Heart left ventricle (tissue), 16 donors: ENCODE measurements at regions not wholly inside any gene's neighbourhood (a gene's known extent, or its start where the extent isn't known, plus 50 kb on each side); places are given as distances from the start of the nearest gene placed in this dataset.
A peak's percentile ranks its signal among the peaks of the same experiment; 100 is the strongest.

Experiments
- ATAC-seq, 4 donors: fragments of 200-7000 bp; cut with Tn5 transposase; one replicate each; pipeline ENCODE4 v1.9.1; 2020 to 2022; ENCODE audit warnings: moderate library complexity in 4 of 4, mild to moderate bottlenecking in 3 of 4, moderate number of reproducible peaks in 1 of 4
- DNase-seq, 5 donors: peaks; one replicate each; pipeline ENCODE4 v3.0.0-alpha.2; 2020
- H3K27ac ChIP-seq, 12 donors: fragments of 200-600 bp; sonication (generic) in 4 of 12; one replicate each; pipeline versions ENCODE4 v1.5.0 to v1.8.0; 2016 to 2022; ENCODE audit warnings: mild to moderate bottlenecking in 2 of 12
- H3K27me3 ChIP-seq, 9 donors: fragments of 200-600 bp; sonication (generic) in 2 of 9; one replicate each; pipeline versions ENCODE4 v1.5.1 to v1.8.0; 2016 to 2022; ENCODE audit warnings: mild to moderate bottlenecking in 3 of 9
- H3K36me3 ChIP-seq, 9 donors: fragments of 200-600 bp; sonication (generic) in 2 of 9; one replicate each; pipeline versions ENCODE4 v1.5.0 to v1.8.0; 2018 to 2022; ENCODE audit warnings: mild to moderate bottlenecking in 2 of 9
- H3K4me1 ChIP-seq, 12 donors: fragments of 200-600 bp; sonication (generic) in 4 of 12; one replicate each; pipeline versions ENCODE4 v1.5.0 to v1.8.0; 2016 to 2022; ENCODE audit warnings: mild to moderate bottlenecking in 3 of 12
- H3K4me3 ChIP-seq, 12 donors: fragments of 200-600 bp; sonication (generic) in 4 of 12; one replicate each; pipeline versions ENCODE4 v1.5.0 to v1.8.0; 2017 to 2022; ENCODE audit warnings: mild to moderate bottlenecking in 9 of 12, moderate library complexity in 4 of 12
- H3K9me3 ChIP-seq, 12 donors: fragments of 200-600 bp; sonication (generic) in 4 of 12; one replicate each; pipeline versions ENCODE4 v1.5.0 to v1.8.0; 2016 to 2022; ENCODE audit warnings: mild to moderate bottlenecking in 1 of 12
- CTCF ChIP-seq, 12 donors: fragments of 200-600 bp; sonication (generic) in 4 of 12; IDR thresholded peaks; one replicate each; pipeline versions ENCODE4 v1.5.0 to v1.8.0; 2018 to 2022; ENCODE audit warnings: antibody characterized with exemption in 12 of 12, mild to moderate bottlenecking in 5 of 12
- POLR2A ChIP-seq, 2 donors: fragments of 450-650 bp; IDR thresholded peaks; one replicate each; pipeline ENCODE4 v1.6.1; 2017; ENCODE audit warnings: antibody characterized with exemption in 2 of 2, mild to moderate bottlenecking in 2 of 2, moderate library complexity in 2 of 2
- WGBS, 4 donors: extraction: QIAGEN DNeasy Blood & Tissue Kit in 2 of 4; methylation state at CpG; one replicate each; pipeline versions ENCODE4 v1.1.5 to v1.1.7; 2013 to 2018; 5-methylcytosine and 5-hydroxymethylcytosine counted together
- intact Hi-C, 10 donors: fragments of 100-400 bp; cut with DNase I; formaldehyde crosslinking; loops; one replicate each; pipeline versions ENCODE4 v1.11.1 to v1.14.2; 2022
- donor health status: ischemic (EF 13 %, LVEDD 7.1; RV severe dilation, severe dysfunction).
- donor health status: healthy with polysubstance abuse.
- donor health status: DM: no; HTN: yes; CAD: no.
- donor health status: DM: no; HTN: no; CAD: no.
- donor health status: ischemic (EF 25% LVEDD 6.9; RV normal size, moderate dysfunction).
- donor health status: ischemic (EF 25% LVEDD 5.7; RV mildly dilated, moderate dysfunction).
- donor health status: healthy.
- donor health status: DM: yes; HTN: yes; CAD: no.
- donor health status: ischemic (EF 35%, LVEDD 5.7; RV mildly dilated, moderate dysfunction).
- donor health status: nonischemic (EF 11% LVEDD 7.7; RV severe dilation, severe dysfunction).
- donor health status: DM: yes; HTN: yes; CAD: no.
- donor health status: PGD.
- donor health status: ischemic (EF 29% LVEDD 5.4; RV normal size, mild dysfunction).
- donor health status: nonischemic (EF 23%, LVEDD 6.1; RV moderate dilation, normal function).

DNA sequence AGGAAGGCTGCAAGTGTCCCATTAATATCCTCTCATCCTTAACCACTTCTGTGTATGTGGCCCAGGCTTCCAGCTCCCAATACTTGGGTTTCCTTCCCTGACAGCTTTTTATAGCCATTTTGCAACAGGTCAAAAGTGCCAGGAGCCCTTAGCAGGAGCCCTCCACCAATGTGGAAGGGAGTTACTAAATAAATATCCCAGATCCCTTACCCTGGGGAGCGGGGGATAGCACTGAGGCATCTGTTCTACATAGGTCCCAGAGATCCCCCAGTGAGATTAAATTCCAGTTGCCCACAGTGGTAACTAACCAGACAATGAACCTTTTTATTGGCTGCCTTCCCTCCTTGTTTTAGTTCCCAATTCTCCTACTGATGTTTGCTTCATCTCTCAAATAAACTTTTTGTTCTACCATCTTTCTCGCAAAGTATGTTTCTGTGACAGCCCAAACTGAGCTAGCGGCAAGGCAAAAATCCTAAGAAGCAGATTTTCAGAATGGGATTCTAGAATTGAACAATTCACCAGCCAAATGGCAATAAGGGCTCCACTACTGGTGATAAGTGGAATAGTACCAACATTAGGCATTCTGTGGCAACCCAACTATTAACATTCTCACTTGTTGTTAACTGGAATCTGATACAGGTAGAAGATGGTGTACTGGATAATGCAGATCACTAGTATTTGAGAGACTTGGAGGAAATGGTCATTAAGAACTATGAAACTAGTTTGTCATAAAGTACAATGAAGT is 83.9 kb upstream of the MAPRE2 start:
- peak overlapping the region in 11 of 12 donors; percentile 5 to 66 (median 49) for H3K27ac ChIP-seq
- ATAC-seq (peak in 3 of 4 donors; percentile 52 to 65 (median 53)), DNase-seq (peak in 2 of 5 donors; percentile 18 to 35)
- H3K36me3 ChIP-seq: no peaks in the 10 kb centered on the region
- no peak overlapping the region for H3K4me3 ChIP-seq
- H3K27me3 ChIP-seq: no peaks in the 10 kb centered on the region
- TF ChIP-seq CTCF (IDR thresholded peaks at IDR 0.05): no peak
- TF ChIP-seq POLR2A (IDR thresholded peaks at IDR 0.05): no peak
- intact Hi-C loops: no loop called here
- H3K4me1 ChIP-seq: peaks cover 0 to 15% (median 3%) of the 10 kb centered on the region in 12 donors
- H3K9me3 ChIP-seq: peaks cover 0 to 3% (median 0%) of the 10 kb centered on the region in 12 donors
- WGBS, 4 donors: 60 to 83% (median 71%) methylated on average over 3 of the region's 3 CpGs

- peak overlapping the region in 6 of 12 donors; percentile 40 to 66 (median 56) for H3K27ac ChIP-seq
- ATAC-seq: no peak
- no peaks in the 10 kb centered on the region for H3K27me3 ChIP-seq
- H3K9me3 ChIP-seq: peaks cover 0 to 3% (median 0%) of the 10 kb centered on the region in 12 donors
- no peaks in the 10 kb centered on the region for H3K36me3 ChIP-seq
- intact Hi-C loops: no loop called here
- TF ChIP-seq CTCF (IDR thresholded peaks at IDR 0.05): no peak
- H3K4me3 ChIP-seq: no peak overlapping the region
- H3K4me1 ChIP-seq: peaks cover 0 to 15% (median 3%) of the 10 kb centered on the region in 12 donors
- 80 to 97% (median 82%) methylated on average over 2 of the region's 2 CpGs for WGBS, 4 donors
- DNase-seq: no peak
Measured at GRCh38 chr18:34957864-34958259, 83.4 kb upstream of the MAPRE2 start.

- no peaks in the 10 kb centered on the region for H3K27me3 ChIP-seq
- intact Hi-C loops: no loop called here
- peaks cover 0 to 15% (median 3%) of the 10 kb centered on the region in 12 donors for H3K4me1 ChIP-seq
- H3K27ac ChIP-seq: no peak overlapping the region
- no peaks in the 10 kb centered on the region for H3K36me3 ChIP-seq
- ATAC-seq (no peak), DNase-seq (no peak)
- no peak overlapping the region for H3K4me3 ChIP-seq
- 80 to 94% (median 90%) methylated on average over 1 of the region's 1 CpG for WGBS, 4 donors
- peaks cover 0 to 3% (median 0%) of the 10 kb centered on the region in 12 donors for H3K9me3 ChIP-seq
- TF ChIP-seq POLR2A (IDR thresholded peaks at IDR 0.05) (no peak), CTCF (IDR thresholded peaks at IDR 0.05) (no peak)
Measured at GRCh38 chr18:34959211-34959829, 81.9 kb upstream of the MAPRE2 start.

DNA sequence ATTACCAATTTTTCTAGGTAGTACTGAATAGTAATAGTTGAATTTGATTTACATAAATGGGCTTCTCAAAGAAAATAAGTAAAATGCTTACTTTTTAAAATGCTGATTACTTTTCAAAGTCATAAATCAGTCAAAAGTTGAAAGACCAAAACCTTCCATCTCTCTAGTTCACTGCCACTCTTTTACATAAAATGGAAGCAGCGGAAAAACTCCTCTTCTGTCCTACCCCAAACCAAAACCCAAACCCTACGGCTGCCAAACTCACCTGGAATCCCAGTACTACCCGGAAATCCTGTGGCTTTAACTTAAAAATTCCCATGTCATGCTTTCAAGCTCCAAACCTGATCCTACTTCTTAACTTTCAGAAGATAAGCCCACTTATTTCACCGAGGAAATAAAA is 81.2 kb upstream of the MAPRE2 start:
- H3K27me3 ChIP-seq: no peaks in the 10 kb centered on the region
- no peaks in the 10 kb centered on the region for H3K36me3 ChIP-seq
- peaks cover 0 to 3% (median 0%) of the 10 kb centered on the region in 12 donors for H3K9me3 ChIP-seq
- WGBS, 4 donors: 79 to 86% (median 81%) methylated on average over 4 of the region's 4 CpGs
- no peak for TF ChIP-seq POLR2A (IDR thresholded peaks at IDR 0.05)
- TF ChIP-seq CTCF (IDR thresholded peaks at IDR 0.05): no peak
- DNase-seq (no peak), ATAC-seq (no peak)
- H3K27ac ChIP-seq: no peak overlapping the region
- intact Hi-C loops: no loop called here
- H3K4me1 ChIP-seq: peaks cover 0 to 15% (median 3%) of the 10 kb centered on the region in 12 donors
- H3K4me3 ChIP-seq: no peak overlapping the region
